ENCODE measurements at regions not wholly inside any gene's neighbourhood (a gene's known extent, or its start where the extent isn't known, plus 50 kb on each side); places are given as distances from the start of the nearest gene placed in this dataset.

- DNase-seq (ENCODE audit: extremely low spot score), result no peak
- TF ChIP-seq, protein P1, sequence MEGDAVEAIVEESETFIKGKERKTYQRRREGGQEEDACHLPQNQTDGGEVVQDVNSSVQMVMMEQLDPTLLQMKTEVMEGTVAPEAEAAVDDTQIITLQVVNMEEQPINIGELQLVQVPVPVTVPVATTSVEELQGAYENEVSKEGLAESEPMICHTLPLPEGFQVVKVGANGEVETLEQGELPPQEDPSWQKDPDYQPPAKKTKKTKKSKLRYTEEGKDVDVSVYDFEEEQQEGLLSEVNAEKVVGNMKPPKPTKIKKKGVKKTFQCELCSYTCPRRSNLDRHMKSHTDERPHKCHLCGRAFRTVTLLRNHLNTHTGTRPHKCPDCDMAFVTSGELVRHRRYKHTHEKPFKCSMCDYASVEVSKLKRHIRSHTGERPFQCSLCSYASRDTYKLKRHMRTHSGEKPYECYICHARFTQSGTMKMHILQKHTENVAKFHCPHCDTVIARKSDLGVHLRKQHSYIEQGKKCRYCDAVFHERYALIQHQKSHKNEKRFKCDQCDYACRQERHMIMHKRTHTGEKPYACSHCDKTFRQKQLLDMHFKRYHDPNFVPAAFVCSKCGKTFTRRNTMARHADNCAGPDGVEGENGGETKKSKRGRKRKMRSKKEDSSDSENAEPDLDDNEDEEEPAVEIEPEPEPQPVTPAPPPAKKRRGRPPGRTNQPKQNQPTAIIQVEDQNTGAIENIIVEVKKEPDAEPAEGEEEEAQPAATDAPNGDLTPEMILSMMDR (IDR thresholded peaks at IDR 0.05; ENCODE audit: control extremely low read depth, extremely low read depth, low read depth, missing control alignments), result no peak
- POLR2A ChIA-PET, result no interaction called here
- CTCF ChIA-PET, result interaction anchor here (1.2 kb wide), 1 partner anchor 156 kb away, joined by 3 read pairs; no protein-coding TSS in a partner anchor
These were observed 211.2 kb downstream of the TSN start for GRCh38 chr2:121966663-121967062.

GRCh38 chr2:121969166-121969565 is 213.7 kb downstream of the TSN start:
- TF ChIP-seq, protein P1 (IDR thresholded peaks at IDR 0.05; ENCODE audit: control extremely low read depth, extremely low read depth, low read depth, missing control alignments), result no peak
- no peak for DNase-seq (ENCODE audit: extremely low spot score)

GRCh38 chr2:121969766-121970639 is 214.6 kb downstream of the TSN start:
- TF ChIP-seq, protein P1 (IDR thresholded peaks at IDR 0.05; ENCODE audit: control extremely low read depth, extremely low read depth, low read depth, missing control alignments), result no peak
- no peak for DNase-seq (ENCODE audit: extremely low spot score)
- CTCF ChIA-PET, result no interaction called here
- POLR2A ChIA-PET, result no interaction called here

More at GRCh38 chr2:121969166-121969565, 213.7 kb downstream of the TSN start:
- ChIA-PET CTCF (interaction anchor here (1.3 kb wide), 1 partner anchor 17 kb away, joined by 4 read pairs; no protein-coding TSS in a partner anchor), POLR2A (no interaction called here)

- TF ChIP-seq, protein P1 (IDR thresholded peaks at IDR 0.05; ENCODE audit: control extremely low read depth, extremely low read depth, low read depth, missing control alignments), result no peak
- DNase-seq (ENCODE audit: extremely low spot score), result no peak
- CTCF ChIA-PET, result interaction anchor here (0.9 to 1.4 kb wide), 2 partner anchors 14 to 130 kb away, joined by 3 read pairs; no protein-coding TSS in a partner anchor
- POLR2A ChIA-PET, result no interaction called here
These were observed 216.8 kb downstream of the TSN start for GRCh38 chr2:121972203-121972602.

- ChIA-PET POLR2A (no interaction called here), CTCF (interaction anchor here (1.0 to 2.0 kb wide), 8 partner anchors 8 to 296 kb away, joined by 3 to 9 read pairs (median 4); no protein-coding TSS in a partner anchor)
- DNase-seq (ENCODE audit: extremely low spot score), result peak; percentile 83
- TF ChIP-seq, protein P1 (IDR thresholded peaks at IDR 0.05; ENCODE audit: control extremely low read depth, extremely low read depth, low read depth, missing control alignments), result peak; percentile 53
These were observed 219.6 kb downstream of the TSN start for GRCh38 chr2:121974897-121975661.

DNA sequence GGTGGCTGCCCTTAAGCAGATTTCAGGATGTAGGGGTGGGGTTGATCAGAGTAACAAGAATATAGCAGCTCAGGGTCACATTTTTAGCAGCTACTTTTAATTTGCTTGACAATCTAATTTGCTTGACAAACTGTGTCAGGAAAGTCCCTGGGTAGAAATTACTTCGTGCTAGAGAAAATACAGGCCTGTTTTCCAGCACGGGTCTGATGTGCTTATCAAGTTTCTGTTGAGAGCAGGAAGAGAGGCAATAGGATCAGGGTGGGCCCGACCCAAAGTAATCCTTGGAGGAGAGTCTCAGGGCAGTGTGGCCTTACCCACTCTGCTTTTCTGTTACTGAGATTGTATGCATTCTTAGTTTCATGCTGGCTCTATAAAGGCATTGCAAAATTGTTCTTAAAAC is 221.5 kb downstream of the TSN start:
- no peak for DNase-seq (ENCODE audit: extremely low spot score)
- TF ChIP-seq, protein P1 (IDR thresholded peaks at IDR 0.05; ENCODE audit: control extremely low read depth, extremely low read depth, low read depth, missing control alignments), result no peak
- ChIA-PET CTCF (interaction anchor here (1.0 to 2.2 kb wide), 3 partner anchors 9 to 20 kb away, joined by 3 to 7 read pairs (median 3); no protein-coding TSS in a partner anchor), POLR2A (no interaction called here)

Data from GM10248 (cell line).